ENCODE measurements at regions not wholly inside any gene's neighbourhood (a gene's known extent, or its start where the extent isn't known, plus 50 kb on each side); places are given as distances from the start of the nearest gene placed in this dataset.

- no peak for TF ChIP-seq POLR2A (IDR thresholded peaks at IDR 0.05)
- TF ChIP-seq CTCF (IDR thresholded peaks at IDR 0.05): no peak
These were observed 76.3 kb upstream of the EPHB3 start for GRCh38 chr3:184485241-184485640.

All from ovary (tissue), 3 donors.